H9 (cell line): ENCODE measurements at regions not wholly inside any gene's neighbourhood (a gene's known extent, or its start where the extent isn't known, plus 50 kb on each side); places are given as distances from the start of the nearest gene placed in this dataset.

ENCODE experiments used
- DNase-seq: peaks from one replicate; pipeline ENCODE4 v3.0.0-alpha.2; 2017
- H2AFZ ChIP-seq: one replicate; pipeline ENCODE4 v1.6.1; 2013; ENCODE audit warnings: mild to moderate bottlenecking, low read length, control low read depth, moderate library complexity
- H2AK5ac ChIP-seq: 2 replicates; pipeline ENCODE4 v1.6.1; 2013; ENCODE audit warnings: low read length, control low read depth, mixed read lengths; ENCODE audit not compliant: insufficient read length
- H2BK120ac ChIP-seq: one replicate; pipeline ENCODE4 v1.6.1; 2013; ENCODE audit warnings: low read depth, mild to moderate bottlenecking, low read length, control low read depth, inconsistent platforms; ENCODE audit not compliant: poor library complexity, severe bottlenecking
- H2BK12ac ChIP-seq: 2 replicates; pipeline ENCODE4 v1.6.1; 2013; ENCODE audit warnings: low read length, control low read depth, mixed read lengths, low read depth; ENCODE audit not compliant: insufficient read length
- H2BK15ac ChIP-seq: 2 replicates; pipeline ENCODE4 v1.6.1; 2013; ENCODE audit warnings: low read depth, low read length, control low read depth
- H2BK20ac ChIP-seq: one replicate; pipeline ENCODE4 v1.6.1; 2013; ENCODE audit warnings: low read depth, mild to moderate bottlenecking, low read length, control low read depth, inconsistent platforms; ENCODE audit not compliant: poor library complexity, severe bottlenecking
- H2BK5ac ChIP-seq: 2 replicates; pipeline ENCODE4 v1.6.1; 2013; ENCODE audit warnings: low read length, control low read depth, mixed read lengths; ENCODE audit not compliant: insufficient read length
- H3K14ac ChIP-seq: 2 replicates; pipeline ENCODE4 v1.6.1; 2013; ENCODE audit warnings: low read length, control low read depth; ENCODE audit not compliant: insufficient read depth
- H3K18ac ChIP-seq: 2 replicates; pipeline ENCODE4 v1.6.1; 2013; ENCODE audit warnings: low read depth, mild to moderate bottlenecking, mixed read lengths, low read length, control low read depth; ENCODE audit not compliant: insufficient read length
- H3K23ac ChIP-seq: 2 replicates; pipeline ENCODE4 v1.6.1; 2013; ENCODE audit warnings: low read length, control low read depth, mixed read lengths, low read depth; ENCODE audit not compliant: insufficient read length
- H3K23me2 ChIP-seq: 2 replicates; pipeline ENCODE4 v1.6.1; 2013; ENCODE audit warnings: low read depth, mild to moderate bottlenecking, mixed read lengths, low read length, control low read depth; ENCODE audit not compliant: insufficient read length, poor library complexity, severe bottlenecking
- H3K27ac ChIP-seq: 2 replicates; pipeline ENCODE4 v1.5.1; 2013; ENCODE audit warnings: low read length, control low read depth, mixed read lengths, low read depth; ENCODE audit not compliant: insufficient read length
- H3K27me3 ChIP-seq: 2 replicates; pipeline ENCODE4 v1.6.1; 2013; ENCODE audit warnings: low read length, control low read depth, inconsistent platforms; ENCODE audit not compliant: insufficient read depth
- H3K4ac ChIP-seq: 2 replicates; pipeline ENCODE4 v1.6.1; 2013; ENCODE audit warnings: low read depth, mild to moderate bottlenecking, control low read depth, inconsistent platforms, low read length, moderate library complexity
- H3K4me1 ChIP-seq: 2 replicates; pipeline ENCODE4 v1.6.1; 2013; ENCODE audit warnings: low read length, control low read depth, inconsistent platforms; ENCODE audit not compliant: insufficient read depth
- H3K4me2 ChIP-seq: 2 replicates; pipeline ENCODE4 v1.6.1; 2013; ENCODE audit warnings: low read length, control low read depth, mixed read lengths; ENCODE audit not compliant: insufficient read length, insufficient read depth
- H3K56ac ChIP-seq: 2 replicates; pipeline ENCODE4 v1.6.1; 2013; ENCODE audit warnings: low read depth, mild to moderate bottlenecking, mixed read lengths, low read length, control low read depth; ENCODE audit not compliant: insufficient read length
- H3K79me1 ChIP-seq: 2 replicates; pipeline ENCODE4 v1.6.1; 2013; ENCODE audit warnings: low read depth, mild to moderate bottlenecking, moderate library complexity, low read length, control low read depth, inconsistent platforms; ENCODE audit not compliant: insufficient read depth, poor library complexity, severe bottlenecking
- H3K79me2 ChIP-seq: 2 replicates; pipeline ENCODE4 v1.6.1; 2013; ENCODE audit warnings: low read length, control low read depth, inconsistent platforms; ENCODE audit not compliant: insufficient read depth
- H3K9ac ChIP-seq: 2 replicates; pipeline ENCODE4 v1.6.1; 2013; ENCODE audit warnings: low read length, control low read depth, mixed read lengths; ENCODE audit not compliant: insufficient read length; ENCODE audit errors: extremely low read depth
- H3K9me3 ChIP-seq: one replicate; pipeline ENCODE4 v1.6.1; 2013; ENCODE audit warnings: low read depth, low read length, inconsistent platforms; ENCODE audit not compliant: control insufficient read depth
- H3T11ph ChIP-seq: one replicate; pipeline ENCODE4 v1.6.1; 2013; ENCODE audit warnings: mild to moderate bottlenecking, low read length, control low read depth, inconsistent platforms
- H4K20me1 ChIP-seq: one replicate; pipeline ENCODE4 v1.6.1; 2013; ENCODE audit not compliant: control insufficient read depth, insufficient read length, insufficient read depth
- H4K5ac ChIP-seq: 2 replicates; pipeline ENCODE4 v1.6.1; 2013; ENCODE audit warnings: low read depth, mild to moderate bottlenecking, mixed read lengths, low read length, control low read depth; ENCODE audit not compliant: insufficient read length
- H4K8ac ChIP-seq: replicated peaks from 2 replicates; pipeline ENCODE4 v1.6.1; 2013; ENCODE audit warnings: low read length, control low read depth, mixed read lengths, low read depth; ENCODE audit not compliant: insufficient read length
- H4K91ac ChIP-seq: 2 replicates; pipeline ENCODE4 v1.6.1; 2013; ENCODE audit warnings: low read depth, mild to moderate bottlenecking, moderate library complexity, mixed read lengths, low read length, control low read depth; ENCODE audit not compliant: insufficient read length
- H3K27ac Mint-ChIP-seq, 3 experiments: 2 replicates in 2 of 3; 3 replicates in 1 of 3; pipeline ENCODE4 v1.8.0; 2020 to 2021; ENCODE audit warnings: mixed read lengths in 3 of 3, mild to moderate bottlenecking in 1 of 3, moderate library complexity in 1 of 3
- H3K27me3 Mint-ChIP-seq: 2 replicates; pipeline ENCODE4 v1.8.0; 2021; ENCODE audit warnings: low read depth, mild to moderate bottlenecking, moderate library complexity, mixed read lengths
- H3K36me3 Mint-ChIP-seq, 3 experiments: 2 replicates in 2 of 3; 3 replicates in 1 of 3; pipeline ENCODE4 v1.8.0; 2020 to 2021; ENCODE audit warnings: low read depth in 3 of 3, mixed read lengths in 3 of 3; ENCODE audit not compliant: insufficient read depth in 1 of 3
- H3K4me1 Mint-ChIP-seq, 2 experiments: 2 replicates each; pipeline ENCODE4 v1.8.0; 2020; ENCODE audit warnings: mixed read lengths in 2 of 2
- H3K4me3 Mint-ChIP-seq, 2 experiments: 2 replicates in 1 of 2; 3 replicates in 1 of 2; pipeline ENCODE4 v1.8.0; 2020 to 2021; ENCODE audit warnings: mild to moderate bottlenecking in 2 of 2, mixed read lengths in 2 of 2, moderate library complexity in 1 of 2
- H3K9me3 Mint-ChIP-seq, 2 experiments: 2 replicates in 1 of 2; 3 replicates in 1 of 2; pipeline ENCODE4 v1.8.0; 2020; ENCODE audit warnings: mild to moderate bottlenecking in 2 of 2, mixed read lengths in 2 of 2, moderate library complexity in 1 of 2
- WGBS: extraction: QIAGEN DNeasy Blood & Tissue Kit; methylation state at CpG from one replicate; pipeline ENCODE4 v1.1.7; 2013; ENCODE audit warnings: missing lambda C conversion rate, low lambda C conversion rate, mixed read lengths; ENCODE audit not compliant: insufficient read length; ENCODE audit errors: extremely low coverage; 5-methylcytosine and 5-hydroxymethylcytosine counted together
- TF ChIP-seq, protein P1 (sequence below): fragments of 200-600 bp; sonication (generic); conservative IDR thresholded peaks from 3 replicates; pipeline ENCODE4 v1.8.0; 2021; ENCODE audit warnings: antibody characterized with exemption, mild to moderate bottlenecking

DNA sequence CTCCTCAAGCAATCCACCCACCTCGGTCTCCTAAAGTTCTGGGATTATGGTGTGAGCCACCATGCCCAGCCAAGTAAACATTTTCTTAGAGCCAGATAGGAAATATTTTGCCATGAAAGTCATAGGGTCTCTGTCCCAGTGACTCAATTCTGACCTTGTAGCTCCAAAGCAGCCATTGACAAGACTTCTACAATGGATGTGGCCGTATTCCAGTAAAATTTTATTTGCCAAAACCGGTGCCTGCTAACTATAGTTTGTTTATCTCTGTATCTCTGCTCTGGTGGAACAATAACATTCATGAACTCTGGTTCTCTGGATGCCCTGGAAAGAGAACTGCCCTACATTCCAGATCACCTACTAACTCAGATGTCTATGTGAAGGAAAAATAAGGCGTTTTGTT lies 54.6 kb upstream of the USP44 start:
- no peaks in the 10 kb centered on the region; the same call in 1 of the 2 replicates for H3K4me1 ChIP-seq
- Mint-ChIP-seq H3K27me3 (no peaks in the 10 kb centered on the region), H3K36me3 (peaks cover 0 to 2% (median 0%) of the 10 kb centered on the region in 3 experiments; a peak in 2 of 7 replicates), H3K9me3 (no peaks in the 10 kb centered on the region), H3K4me3 (no peak overlapping the region), H3K27ac (no peak overlapping the region), H3K4me1 (peaks cover 24 to 27% of the 10 kb centered on the region in 2 experiments)
- DNase-seq = no peak
- H2BK15ac ChIP-seq = no peak overlapping the region
- WGBS = no CpG with 5 or more reads among the region's 4 CpGs
- no peaks in the 10 kb centered on the region for H3K27me3 ChIP-seq
- H3K79me2 ChIP-seq = no peaks in the 10 kb centered on the region
- no peak overlapping the region for H3K56ac ChIP-seq
- H2BK20ac ChIP-seq = no peak overlapping the region
- H3K27ac ChIP-seq = no peak overlapping the region
- no peak overlapping the region for H2BK120ac ChIP-seq
- H3K14ac ChIP-seq = no peak overlapping the region
- H3K79me1 ChIP-seq = no peaks in the 10 kb centered on the region
- H2BK5ac ChIP-seq = no peak overlapping the region
- H2BK12ac ChIP-seq = no peak overlapping the region
- no peak overlapping the region for H2AK5ac ChIP-seq
- H4K20me1 ChIP-seq = no peaks in the 10 kb centered on the region
- no peaks in the 10 kb centered on the region for H3K23me2 ChIP-seq
- H4K8ac ChIP-seq = no peak overlapping the region
- H3K4ac ChIP-seq = no peak overlapping the region
- no peak overlapping the region for H3K23ac ChIP-seq
- H2AFZ ChIP-seq = no peak overlapping the region
- no peak overlapping the region for H3T11ph ChIP-seq
- H3K9me3 ChIP-seq = no peaks in the 10 kb centered on the region
- H3K18ac ChIP-seq = no peak overlapping the region
- H3K9ac ChIP-seq = no peak overlapping the region
- no peak overlapping the region for H3K4me2 ChIP-seq
- H4K5ac ChIP-seq = no peak overlapping the region
- H4K91ac ChIP-seq = no peak overlapping the region
- TF ChIP-seq, protein P1, sequence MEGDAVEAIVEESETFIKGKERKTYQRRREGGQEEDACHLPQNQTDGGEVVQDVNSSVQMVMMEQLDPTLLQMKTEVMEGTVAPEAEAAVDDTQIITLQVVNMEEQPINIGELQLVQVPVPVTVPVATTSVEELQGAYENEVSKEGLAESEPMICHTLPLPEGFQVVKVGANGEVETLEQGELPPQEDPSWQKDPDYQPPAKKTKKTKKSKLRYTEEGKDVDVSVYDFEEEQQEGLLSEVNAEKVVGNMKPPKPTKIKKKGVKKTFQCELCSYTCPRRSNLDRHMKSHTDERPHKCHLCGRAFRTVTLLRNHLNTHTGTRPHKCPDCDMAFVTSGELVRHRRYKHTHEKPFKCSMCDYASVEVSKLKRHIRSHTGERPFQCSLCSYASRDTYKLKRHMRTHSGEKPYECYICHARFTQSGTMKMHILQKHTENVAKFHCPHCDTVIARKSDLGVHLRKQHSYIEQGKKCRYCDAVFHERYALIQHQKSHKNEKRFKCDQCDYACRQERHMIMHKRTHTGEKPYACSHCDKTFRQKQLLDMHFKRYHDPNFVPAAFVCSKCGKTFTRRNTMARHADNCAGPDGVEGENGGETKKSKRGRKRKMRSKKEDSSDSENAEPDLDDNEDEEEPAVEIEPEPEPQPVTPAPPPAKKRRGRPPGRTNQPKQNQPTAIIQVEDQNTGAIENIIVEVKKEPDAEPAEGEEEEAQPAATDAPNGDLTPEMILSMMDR = no peak
